Endothelial cell of umbilical vein (primary cell): ENCODE measurements at regions not wholly inside any gene's neighbourhood (a gene's known extent, or its start where the extent isn't known, plus 50 kb on each side); places are given as distances from the start of the nearest gene placed in this dataset.

Source experiments
- BruUV-seq: library from RNA; stranded (reverse); fragments of 400-500 nt; replicated peaks from 2 replicates; lab custom pipeline; 2021; lab: Mats Ljungman, UMichigan
- CTCF ChIA-PET: fragments of 300-600, 350-600 bp; sonication (Branson Sonifier 250); formaldehyde crosslinking; loops from one replicate; lab custom pipeline; 2021; ENCODE audit warnings: antibody characterized with exemption, inconsistent platforms; lab: Charles Lee
- POLR2A ChIA-PET: fragments of 300-600, 350-600 bp; sonication (Branson Sonifier 250); formaldehyde crosslinking; loops from one replicate; lab custom pipeline; 2021; ENCODE audit warnings: antibody characterized with exemption, inconsistent platforms; lab: Charles Lee
- DNase-seq: peaks from one replicate; pipeline ENCODE4 v3.0.0-alpha.2; 2011; ENCODE audit warnings: low read depth, low spot score
- FAIRE-seq: peaks from 2 replicates; lab custom pipeline; 2011; peaks lifted over from hg19 to GRCh38; lab: Jason Lieb, UNC
- H2AFZ ChIP-seq: 2 replicates; pipeline ENCODE4 v1.6.0; 2012; ENCODE audit warnings: low read depth, low read length, control low read depth, inconsistent platforms
- H3K27ac ChIP-seq: 2 replicates; pipeline ENCODE4 v1.5.1; 2011; ENCODE audit warnings: low read depth, mild to moderate bottlenecking, control low read depth, low read length, moderate library complexity; ENCODE audit not compliant: insufficient read depth
- H3K27me3 ChIP-seq, 2 experiments: 2 replicates each; pipeline versions ENCODE4 v1.6.0 to v1.6.1; 2011; ENCODE audit warnings: low read length in 2 of 2, mixed read lengths in 1 of 2; ENCODE audit not compliant: control insufficient read depth in 2 of 2, insufficient read depth in 2 of 2
- H3K36me3 ChIP-seq, 2 experiments: 2 replicates in 1 of 2; 3 replicates in 1 of 2; pipeline ENCODE4 v1.5.1; 2011; ENCODE audit warnings: low read length in 2 of 2, mild to moderate bottlenecking in 1 of 2, moderate library complexity in 1 of 2; ENCODE audit not compliant: control insufficient read depth in 2 of 2, insufficient read depth in 2 of 2; ENCODE audit errors: extremely low read depth in 1 of 2
- H3K4me1 ChIP-seq: 3 replicates; pipeline ENCODE4 v1.5.1; 2011; ENCODE audit warnings: mild to moderate bottlenecking, low read length; ENCODE audit not compliant: control insufficient read depth, insufficient read depth; ENCODE audit errors: extremely low read depth
- H3K4me2 ChIP-seq: 2 replicates; pipeline ENCODE4 v1.6.1; 2011; ENCODE audit warnings: low read length, control low read depth, mixed read lengths; ENCODE audit not compliant: insufficient read depth
- H3K4me3 ChIP-seq, 3 experiments: fragments of 200-600 bp in 1 of 3; sonication (generic), shearing (Covaris generic) in 1 of 3; replicated peaks in 1 of 3; 2 replicates each; pipeline ENCODE4 v1.5.1; 2011 to 2016; ENCODE audit warnings: control low read depth in 3 of 3, low read length in 3 of 3, mild to moderate bottlenecking in 2 of 3, inconsistent platforms in 1 of 3, low read depth in 1 of 3, moderate library complexity in 1 of 3; ENCODE audit not compliant: insufficient read depth in 1 of 3
- H3K79me2 ChIP-seq: 2 replicates; pipeline ENCODE4 v1.6.0; 2012; ENCODE audit warnings: low read length, inconsistent platforms; ENCODE audit not compliant: control insufficient read depth, insufficient read depth
- H3K9ac ChIP-seq: replicated peaks from 2 replicates; pipeline ENCODE3; 2011; ENCODE audit warnings: low read length, control low read depth; ENCODE audit not compliant: insufficient read depth; ENCODE audit errors: extremely low read depth
- H3K9me1 ChIP-seq: replicated peaks from 3 replicates; pipeline ENCODE4 v1.6.0; 2011; ENCODE audit warnings: mild to moderate bottlenecking, low read length; ENCODE audit not compliant: control insufficient read depth, insufficient read depth; ENCODE audit errors: extremely low read depth
- H3K9me3 ChIP-seq: replicated peaks from 2 replicates; pipeline ENCODE4 v1.5.1; 2012; ENCODE audit warnings: low read length, inconsistent platforms; ENCODE audit not compliant: control insufficient read depth, insufficient read depth
- H4K20me1 ChIP-seq: replicated peaks from 2 replicates; pipeline ENCODE3; 2011; ENCODE audit warnings: mild to moderate bottlenecking, low read length; ENCODE audit not compliant: control insufficient read depth, insufficient read depth; ENCODE audit errors: extremely low read depth
- EZH2 ChIP-seq: IDR thresholded peaks from 2 replicates; pipeline ENCODE4 v1.6.1; 2012; ENCODE audit warnings: borderline replicate concordance, low read depth, mild to moderate bottlenecking, moderate library complexity, low read length, inconsistent platforms; ENCODE audit not compliant: severe bottlenecking
- FOS ChIP-seq: IDR thresholded peaks from 2 replicates; pipeline ENCODE4 v1.6.1; 2011; ENCODE audit warnings: mild to moderate bottlenecking, low read length, moderate library complexity, borderline replicate concordance; ENCODE audit not compliant: insufficient read depth
- GATA2 ChIP-seq: IDR thresholded peaks from 2 replicates; pipeline ENCODE4 v1.7.0; 2011; ENCODE audit warnings: low read depth, mild to moderate bottlenecking, moderate library complexity, mixed read lengths, low read length; ENCODE audit not compliant: insufficient read length, insufficient read depth
- JUN ChIP-seq: IDR thresholded peaks from 2 replicates; pipeline ENCODE4 v1.6.1; 2011; ENCODE audit warnings: borderline replicate concordance, low read depth; ENCODE audit not compliant: insufficient read length, insufficient read depth
- MYC ChIP-seq: IDR thresholded peaks from one replicate; pipeline ENCODE4 v1.6.1; 2011; ENCODE audit warnings: mild to moderate bottlenecking, low read depth, low read length
- POLR2A ChIP-seq: IDR thresholded peaks from 2 replicates; pipeline ENCODE4 v1.6.1; 2012; ENCODE audit warnings: low read depth, mild to moderate bottlenecking, control low read depth, low read length
- POLR2AphosphoS5 ChIP-seq: IDR thresholded peaks from 2 replicates; pipeline ENCODE4 v1.6.1; 2012; ENCODE audit warnings: low read depth, mild to moderate bottlenecking, control low read depth, low read length, moderate library complexity; ENCODE audit not compliant: insufficient read depth
- dilution Hi-C: fragments of 300-500 bp; cut with MboI; formaldehyde crosslinking; loops from one replicate; pipeline ENCODE4 v1.15.0; 2019; ENCODE audit warnings: low sequenced_read_pairs; ENCODE audit not compliant: extremely low pct_ligation_motif_present
- intact Hi-C: fragments of 100-400 bp; cut with micrococcal nuclease; formaldehyde crosslinking; loops from one replicate; pipeline ENCODE4 v1.10.0; 2022
- TF ChIP-seq, protein P1 (sequence below): IDR thresholded peaks from 2 replicates; pipeline ENCODE4 v1.6.1; 2011; ENCODE audit not compliant: insufficient read depth, insufficient read length
- TF ChIP-seq, protein P2 (sequence below), 2 donors: IDR thresholded peaks; 1 replicate in 1 of 2; 2 replicates in 1 of 2; pipeline ENCODE4 v1.5.1; 2011; ENCODE audit warnings: low read length in 2 of 2, mild to moderate bottlenecking in 2 of 2, moderate library complexity in 2 of 2, control low read depth in 1 of 2, inconsistent platforms in 1 of 2, low read depth in 1 of 2; ENCODE audit not compliant: insufficient read depth in 1 of 2; ENCODE audit errors: extremely low read depth in 1 of 2

DNA sequence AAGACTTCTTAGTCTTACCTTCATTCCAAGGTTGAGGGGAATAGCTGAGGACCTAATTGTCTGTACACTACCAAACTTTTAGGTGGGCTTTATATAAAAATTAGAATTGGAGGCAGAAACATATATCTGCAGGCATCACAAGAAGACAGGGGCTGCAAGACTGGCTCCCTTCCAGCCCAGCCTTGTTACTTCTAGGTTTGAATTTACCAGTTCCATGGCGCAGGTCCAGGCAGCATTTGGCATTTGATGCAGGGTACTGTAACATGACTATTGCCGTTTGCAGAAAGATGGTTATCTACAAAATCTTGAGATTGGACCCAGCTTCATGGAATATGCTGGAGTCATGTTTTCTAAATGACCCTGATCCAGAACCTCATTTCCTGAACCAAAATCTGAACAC is 105.4 kb upstream of the RHOBTB1 start:
- H3K27me3 ChIP-seq: peaks cover 2 to 12% of the 10 kb centered on the region in 2 experiments
- H3K27ac ChIP-seq: no peak overlapping the region
- no peak overlapping the region for H3K4me2 ChIP-seq
- no peak overlapping the region for H2AFZ ChIP-seq
- ChIA-PET POLR2A (no interaction called here), CTCF (interaction anchor here (1.1 to 1.5 kb wide), 2 partner anchors 24 to 71 kb away, joined by 3 to 5 read pairs; no protein-coding TSS in a partner anchor)
- no peak overlapping the region for H3K4me3 ChIP-seq
- DNase-seq (no peak), FAIRE-seq (no peak)
- no peaks in the 10 kb centered on the region for H3K4me1 ChIP-seq
- H3K9me3 ChIP-seq: no peaks in the 10 kb centered on the region
- no TSS peak for BruUV-seq
- H3K36me3 ChIP-seq: no peaks in the 10 kb centered on the region
- H3K9me1 ChIP-seq: no peaks in the 10 kb centered on the region
- TF ChIP-seq, protein P1, sequence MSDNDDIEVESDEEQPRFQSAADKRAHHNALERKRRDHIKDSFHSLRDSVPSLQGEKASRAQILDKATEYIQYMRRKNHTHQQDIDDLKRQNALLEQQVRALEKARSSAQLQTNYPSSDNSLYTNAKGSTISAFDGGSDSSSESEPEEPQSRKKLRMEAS: no peak
- TF ChIP-seq POLR2AphosphoS5 (no peak), FOS (no peak), EZH2 (no peak), POLR2A (no peak), GATA2 (no peak), MYC (no peak), JUN (no peak)
- TF ChIP-seq, protein P2, sequence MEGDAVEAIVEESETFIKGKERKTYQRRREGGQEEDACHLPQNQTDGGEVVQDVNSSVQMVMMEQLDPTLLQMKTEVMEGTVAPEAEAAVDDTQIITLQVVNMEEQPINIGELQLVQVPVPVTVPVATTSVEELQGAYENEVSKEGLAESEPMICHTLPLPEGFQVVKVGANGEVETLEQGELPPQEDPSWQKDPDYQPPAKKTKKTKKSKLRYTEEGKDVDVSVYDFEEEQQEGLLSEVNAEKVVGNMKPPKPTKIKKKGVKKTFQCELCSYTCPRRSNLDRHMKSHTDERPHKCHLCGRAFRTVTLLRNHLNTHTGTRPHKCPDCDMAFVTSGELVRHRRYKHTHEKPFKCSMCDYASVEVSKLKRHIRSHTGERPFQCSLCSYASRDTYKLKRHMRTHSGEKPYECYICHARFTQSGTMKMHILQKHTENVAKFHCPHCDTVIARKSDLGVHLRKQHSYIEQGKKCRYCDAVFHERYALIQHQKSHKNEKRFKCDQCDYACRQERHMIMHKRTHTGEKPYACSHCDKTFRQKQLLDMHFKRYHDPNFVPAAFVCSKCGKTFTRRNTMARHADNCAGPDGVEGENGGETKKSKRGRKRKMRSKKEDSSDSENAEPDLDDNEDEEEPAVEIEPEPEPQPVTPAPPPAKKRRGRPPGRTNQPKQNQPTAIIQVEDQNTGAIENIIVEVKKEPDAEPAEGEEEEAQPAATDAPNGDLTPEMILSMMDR (IDR thresholded peaks at IDR 0.05; ENCODE audit: extremely low read depth in 1 of 2, insufficient read depth in 1 of 2, low read depth in 1 of 2, low read length in 2 of 2): no peak
- H4K20me1 ChIP-seq: no peaks in the 10 kb centered on the region
- intact Hi-C loops (no loop called here), dilution Hi-C loops (no loop called here)
- no peaks in the 10 kb centered on the region for H3K79me2 ChIP-seq
- no peak overlapping the region for H3K9ac ChIP-seq
